ENCODE measurements at regions not wholly inside any gene's neighbourhood (a gene's known extent, or its start where the extent isn't known, plus 50 kb on each side); places are given as distances from the start of the nearest gene placed in this dataset.

GRCh38 chr5:167863883-167864282, 427.6 kb upstream of the WWC1 start:
- no peak for DNase-seq (ENCODE audit: low read depth)

GRCh38 chr5:167864801-167865200, 426.6 kb upstream of the WWC1 start:
- no peak for DNase-seq (ENCODE audit: low read depth)

DNA sequence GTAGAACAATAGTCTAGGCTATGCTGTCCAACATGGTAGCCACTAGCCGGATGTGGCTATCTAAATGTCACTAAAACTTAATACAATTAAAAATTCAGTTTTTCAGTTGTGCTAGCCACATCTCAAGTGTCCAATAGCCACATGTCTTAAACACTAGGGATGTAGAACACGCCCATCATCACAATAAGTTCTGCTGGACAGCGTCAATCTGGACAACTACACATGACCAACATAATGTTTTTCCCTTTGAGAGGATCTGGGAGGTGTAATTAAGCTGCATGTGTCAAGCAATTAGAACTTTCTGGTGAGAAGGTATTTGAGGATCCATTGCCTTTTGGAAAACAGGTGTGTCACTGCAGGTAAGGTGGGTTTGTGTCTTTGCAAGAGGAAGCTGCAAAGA, 424.6 kb upstream of the WWC1 start:
- no peak for DNase-seq (ENCODE audit: low read depth)

GRCh38 chr5:167867281-167867680, 424.2 kb upstream of the WWC1 start:
- no peak for DNase-seq (ENCODE audit: low read depth)

DNA sequence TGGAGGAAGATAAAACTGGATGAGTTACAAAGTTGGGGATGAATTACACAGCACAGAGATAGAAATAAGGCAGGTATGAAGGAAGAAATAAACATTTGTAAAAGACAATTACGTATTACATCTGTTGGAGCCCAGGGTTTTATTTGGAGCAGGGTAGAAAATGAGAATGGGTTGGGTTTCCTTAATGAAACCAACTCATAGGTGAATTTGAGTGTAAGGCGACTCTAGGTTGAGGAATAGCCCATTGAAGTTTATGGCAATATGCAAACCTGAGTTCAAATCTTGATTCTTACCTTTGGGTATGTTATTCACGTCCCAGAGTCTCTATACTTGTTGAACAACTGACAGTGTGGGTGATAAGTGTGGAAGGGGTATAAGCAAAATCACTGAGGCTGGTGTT, 422.3 kb upstream of the WWC1 start:
- no peak for DNase-seq (ENCODE audit: low read depth)

GRCh38 chr5:167870055-167870454, 421.4 kb upstream of the WWC1 start:
- no peak for DNase-seq (ENCODE audit: low read depth)

GRCh38 chr5:167871091-167871490, 420.4 kb upstream of the WWC1 start:
- no peak for DNase-seq (ENCODE audit: low read depth)

DNA sequence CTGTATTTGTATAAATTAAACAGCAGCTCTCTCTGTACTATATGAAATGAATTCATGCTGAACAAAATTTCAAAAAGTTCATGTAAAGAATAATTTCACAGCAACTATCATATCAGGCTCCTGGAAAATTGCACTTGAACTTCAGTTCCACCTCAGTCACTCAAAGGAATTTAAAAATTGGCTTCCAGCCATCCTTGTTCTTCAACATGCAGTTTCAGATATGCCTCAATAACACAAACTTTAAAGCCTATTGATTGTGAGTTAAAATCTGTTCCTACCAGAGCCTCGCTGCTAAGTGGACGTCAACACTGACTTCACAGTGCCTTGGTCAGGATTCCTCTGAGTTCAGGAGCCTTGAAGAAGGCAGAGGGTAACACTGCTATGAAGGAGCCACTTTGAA, 418.7 kb upstream of the WWC1 start:
- no peak for DNase-seq (ENCODE audit: low read depth)

- no peak for DNase-seq (ENCODE audit: low read depth)
Measured at GRCh38 chr5:167877114-167877722, 414.2 kb upstream of the WWC1 start.

DNA sequence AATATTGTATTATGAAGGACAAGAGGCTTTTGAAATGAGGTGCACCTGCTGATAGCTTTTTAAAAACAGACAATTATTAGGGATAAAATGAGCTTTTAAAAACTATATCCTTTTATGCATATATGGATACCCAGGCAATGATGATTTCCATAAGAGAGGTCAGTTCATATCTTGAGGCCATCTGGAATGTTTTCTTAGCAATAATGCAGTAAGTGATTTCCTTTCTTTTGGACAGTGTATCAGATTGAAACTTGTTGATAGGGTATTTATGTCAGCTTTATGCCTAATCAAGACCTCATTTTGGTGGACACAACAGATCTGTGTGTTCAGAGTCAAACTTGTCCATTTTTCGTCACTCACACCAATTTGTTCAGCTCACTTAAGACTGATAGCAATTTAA, 413.5 kb upstream of the WWC1 start:
- no peak for DNase-seq (ENCODE audit: low read depth)

GRCh38 chr5:167880420-167880819, 411.0 kb upstream of the WWC1 start:
- no peak for DNase-seq (ENCODE audit: low read depth)

DNA sequence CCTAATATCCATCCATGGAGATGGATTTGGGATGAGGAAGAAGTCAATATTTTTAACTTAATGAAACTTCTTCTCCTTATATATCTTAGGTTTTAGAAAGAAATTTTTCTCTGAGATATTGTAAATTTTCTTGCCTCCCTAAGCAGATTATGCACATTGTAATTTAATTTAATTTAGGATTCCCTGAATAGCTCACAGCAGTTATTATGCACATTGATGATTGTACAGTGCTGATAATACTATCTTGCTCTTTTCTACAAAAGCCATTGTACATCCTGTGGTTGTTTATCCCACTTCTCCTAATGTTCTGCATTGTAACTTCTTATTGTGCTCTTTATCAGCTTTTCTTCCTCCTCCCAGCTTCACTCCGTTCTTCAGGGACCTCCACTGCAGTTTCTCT, 410.4 kb upstream of the WWC1 start:
- DNase-seq (ENCODE audit: low read depth), result no peak

DNA sequence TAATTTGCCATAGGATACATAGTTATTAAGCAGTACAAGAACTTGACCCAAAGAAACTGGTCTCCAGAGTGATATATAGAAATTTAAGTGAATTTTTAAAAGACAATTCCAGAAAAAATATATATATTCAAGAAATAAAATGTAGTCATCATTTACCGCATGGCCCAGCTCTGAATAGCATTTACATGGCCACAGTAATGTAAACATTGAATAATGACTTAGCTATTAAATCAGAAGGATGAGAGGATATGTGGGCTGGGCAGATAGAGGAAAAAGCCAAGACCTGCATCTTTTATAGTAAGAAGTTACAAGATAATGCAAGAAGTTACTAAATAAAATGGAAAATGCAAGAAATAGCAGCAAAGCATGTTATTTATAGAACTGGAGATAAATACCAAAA, 405.2 kb upstream of the WWC1 start:
- DNase-seq (ENCODE audit: low read depth), result no peak

DNA sequence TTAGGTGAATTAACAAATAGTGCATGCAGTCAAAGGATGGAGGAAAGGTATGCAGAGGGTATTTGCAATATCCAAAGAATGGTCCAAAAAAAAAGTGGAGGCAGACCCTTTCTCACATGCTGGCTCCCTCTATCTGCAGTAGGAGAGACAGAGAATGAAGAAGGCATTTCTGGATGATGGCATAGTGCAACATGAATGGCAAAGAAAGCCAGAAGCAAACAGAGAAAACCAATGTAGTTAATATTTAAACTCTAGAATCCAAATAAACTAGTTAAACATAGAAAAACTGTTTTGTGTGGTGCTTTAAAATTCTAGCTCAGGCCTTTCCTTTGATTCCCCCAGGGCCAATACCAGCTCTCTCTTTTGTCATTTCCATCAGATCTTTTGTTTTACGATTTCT, 403.1 kb upstream of the WWC1 start:
- DNase-seq (ENCODE audit: low read depth), result no peak

- DNase-seq (ENCODE audit: low read depth), result no peak
Measured at GRCh38 chr5:167889276-167889675, 402.2 kb upstream of the WWC1 start.

- no peak for DNase-seq (ENCODE audit: low read depth)
Measured at GRCh38 chr5:167892352-167893115, 398.9 kb upstream of the WWC1 start.

DNA sequence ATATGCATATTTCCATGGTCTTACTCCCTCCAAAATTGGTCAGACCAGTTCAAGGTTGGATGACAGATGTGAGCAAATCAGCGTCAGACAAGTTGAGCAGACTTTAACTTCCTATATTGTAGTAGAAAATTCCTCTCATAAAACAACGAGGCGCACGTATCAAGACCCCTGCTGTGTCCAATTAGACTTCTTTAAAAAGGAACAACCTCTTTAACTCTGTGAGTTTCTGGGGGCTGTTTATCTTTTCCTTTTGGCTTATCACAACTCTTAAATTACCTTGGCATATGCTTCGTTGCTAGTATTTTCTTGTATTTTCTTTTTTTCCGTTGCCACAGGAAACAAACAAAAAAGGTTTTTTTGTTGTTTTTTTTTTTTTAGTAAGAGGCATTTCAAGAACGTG, 398.2 kb upstream of the WWC1 start:
- no peak for DNase-seq (ENCODE audit: low read depth)

DNA sequence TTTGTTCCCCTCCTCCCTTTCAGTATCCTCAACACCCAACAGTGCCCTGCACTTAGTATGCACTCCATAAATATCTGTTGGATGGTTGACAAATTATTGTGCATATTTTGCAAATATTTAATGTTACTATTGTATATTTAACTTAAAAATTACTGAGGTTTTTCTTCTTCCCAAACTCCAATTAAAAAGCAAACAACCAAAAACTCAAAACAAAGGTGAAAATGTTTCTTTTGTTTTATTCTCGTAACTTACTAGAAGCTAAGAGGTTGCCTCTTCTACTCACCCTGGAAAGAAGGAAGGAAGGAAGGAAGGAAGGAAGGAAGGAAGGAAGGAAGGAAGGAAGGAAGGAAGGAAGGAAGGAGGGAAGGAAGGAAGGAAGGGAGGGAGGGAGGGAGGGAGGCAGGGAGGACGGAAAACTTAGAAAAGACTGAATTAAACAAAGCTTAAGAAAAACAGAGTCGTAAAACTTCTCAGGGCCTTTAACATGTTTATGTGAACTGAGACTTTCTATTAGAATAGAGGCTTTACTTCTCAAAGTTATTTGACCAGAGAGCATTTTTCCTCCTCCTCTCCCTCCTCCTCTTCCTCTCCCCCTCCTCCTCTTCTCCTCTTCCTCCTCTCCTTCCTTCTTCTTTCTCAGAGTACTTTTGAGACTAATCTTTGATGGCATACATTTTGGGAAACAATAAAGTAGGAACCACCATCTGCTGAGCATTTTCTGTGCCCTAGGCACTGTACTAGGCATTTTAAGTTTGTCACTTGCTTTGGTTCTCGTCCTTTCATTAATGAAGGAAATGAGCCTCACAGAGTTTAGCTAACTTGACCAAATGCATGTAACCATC, 396.6 kb upstream of the WWC1 start:
- no peak for DNase-seq (ENCODE audit: low read depth)

DNA sequence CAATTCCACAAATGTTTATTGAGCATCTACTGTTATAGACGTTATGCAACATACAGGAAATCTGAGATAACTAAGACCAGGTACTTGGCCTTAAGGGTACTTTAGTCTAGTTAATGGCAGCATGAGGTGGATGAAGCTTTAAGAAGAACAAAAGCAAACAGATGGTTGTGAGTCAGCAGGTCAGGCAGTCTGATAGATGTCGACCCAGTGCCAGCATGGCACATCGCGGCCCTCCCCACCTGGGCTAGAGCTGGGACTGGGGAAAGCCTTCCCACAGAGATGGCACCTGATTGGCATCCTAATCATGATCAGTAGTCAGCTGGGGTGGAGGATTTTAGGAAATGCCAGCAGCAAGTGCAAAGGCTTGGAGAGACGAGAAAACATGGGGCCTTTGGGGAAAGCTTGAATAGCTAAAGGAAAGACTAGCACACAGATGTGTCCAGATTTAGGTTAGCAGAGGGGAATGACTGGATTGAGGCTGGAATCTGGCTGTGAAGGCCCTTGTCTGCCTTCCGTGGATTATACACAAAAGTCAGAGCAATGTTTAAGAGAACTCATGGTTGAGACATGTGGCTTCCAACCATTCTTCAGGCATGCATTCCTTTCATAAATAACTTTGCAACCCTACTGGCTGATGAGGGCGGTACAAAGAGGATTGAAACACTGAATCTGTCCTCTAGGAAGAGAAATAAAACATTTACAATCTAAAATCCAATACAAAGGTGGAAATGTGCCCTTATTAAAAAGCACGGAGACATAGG, 395.4 kb upstream of the WWC1 start:
- no peak for DNase-seq (ENCODE audit: low read depth)

- DNase-seq (ENCODE audit: low read depth), result no peak
Measured at GRCh38 chr5:167896814-167897213, 394.6 kb upstream of the WWC1 start.

- no peak for DNase-seq (ENCODE audit: low read depth)
Measured at GRCh38 chr5:167897371-167897770, 394.1 kb upstream of the WWC1 start.

GRCh38 chr5:167898361-167899042, 392.9 kb upstream of the WWC1 start:
- DNase-seq (ENCODE audit: low read depth), result no peak

All from ELR (cell line).